ENCODE measurements at regions not wholly inside any gene's neighbourhood (a gene's known extent, or its start where the extent isn't known, plus 50 kb on each side); places are given as distances from the start of the nearest gene placed in this dataset.

- TF ChIP-seq SP1 (IDR thresholded peaks at IDR 0.05; ENCODE audit: low read depth) (no peak), POLR2AphosphoS5 (IDR thresholded peaks at IDR 0.05; ENCODE audit: low read depth, low read length) (no peak), EGR1 (IDR thresholded peaks at IDR 0.05; ENCODE audit: low read depth) (no peak), TCF7L2 (IDR thresholded peaks at IDR 0.05; ENCODE audit: borderline replicate concordance, extremely low read depth, insufficient read depth, insufficient read length) (no peak), MAX (IDR thresholded peaks at IDR 0.05) (no peak), ZFX (IDR thresholded peaks at IDR 0.05) (no peak), SIN3A (IDR thresholded peaks at IDR 0.05; ENCODE audit: low read depth) (no peak), ZNF274 (IDR thresholded peaks at IDR 0.05; ENCODE audit: low read depth, low read length) (no peak), ELF1 (IDR thresholded peaks at IDR 0.05; ENCODE audit: borderline replicate concordance, low read depth) (no peak), EZH2 (IDR thresholded peaks at IDR 0.05) (no peak), YY1 (IDR thresholded peaks at IDR 0.05; ENCODE audit: extremely low read depth, insufficient replicate concordance, low read depth, low read length) (no peak), JUND (IDR thresholded peaks at IDR 0.05) (no peak), POLR2A (IDR thresholded peaks at IDR 0.05; ENCODE audit: borderline replicate concordance, extremely low read depth, insufficient read depth, insufficient read length) (no peak), CBX3 (IDR thresholded peaks at IDR 0.05; ENCODE audit: low read depth) (no peak), SRF (IDR thresholded peaks at IDR 0.05; ENCODE audit: low read depth) (no peak)
- TF ChIP-seq, protein P1, sequence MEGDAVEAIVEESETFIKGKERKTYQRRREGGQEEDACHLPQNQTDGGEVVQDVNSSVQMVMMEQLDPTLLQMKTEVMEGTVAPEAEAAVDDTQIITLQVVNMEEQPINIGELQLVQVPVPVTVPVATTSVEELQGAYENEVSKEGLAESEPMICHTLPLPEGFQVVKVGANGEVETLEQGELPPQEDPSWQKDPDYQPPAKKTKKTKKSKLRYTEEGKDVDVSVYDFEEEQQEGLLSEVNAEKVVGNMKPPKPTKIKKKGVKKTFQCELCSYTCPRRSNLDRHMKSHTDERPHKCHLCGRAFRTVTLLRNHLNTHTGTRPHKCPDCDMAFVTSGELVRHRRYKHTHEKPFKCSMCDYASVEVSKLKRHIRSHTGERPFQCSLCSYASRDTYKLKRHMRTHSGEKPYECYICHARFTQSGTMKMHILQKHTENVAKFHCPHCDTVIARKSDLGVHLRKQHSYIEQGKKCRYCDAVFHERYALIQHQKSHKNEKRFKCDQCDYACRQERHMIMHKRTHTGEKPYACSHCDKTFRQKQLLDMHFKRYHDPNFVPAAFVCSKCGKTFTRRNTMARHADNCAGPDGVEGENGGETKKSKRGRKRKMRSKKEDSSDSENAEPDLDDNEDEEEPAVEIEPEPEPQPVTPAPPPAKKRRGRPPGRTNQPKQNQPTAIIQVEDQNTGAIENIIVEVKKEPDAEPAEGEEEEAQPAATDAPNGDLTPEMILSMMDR (IDR thresholded peaks at IDR 0.05 in 2 of 3, conservative IDR thresholded peaks at IDR 0.05 in 1 of 3; ENCODE audit: borderline replicate concordance in 1 of 3, insufficient read depth in 1 of 3, low read depth in 2 of 3, low read length in 2 of 3), result no peak
- Histone ChIP-seq H3K4me1 (ENCODE audit: control insufficient read depth in 1 of 2, insufficient read depth in 2 of 2, low read length in 2 of 2) (no peaks in the 10 kb centered on the region), H3K27ac (ENCODE audit: low read depth, low read length) (no peak overlapping the region), H4K20me1 (ENCODE audit: insufficient read depth) (no peaks in the 10 kb centered on the region), H3K9ac (ENCODE audit: low read length) (no peak overlapping the region), H3K27me3 (ENCODE audit: insufficient read depth, low read length) (no peaks in the 10 kb centered on the region), H3K79me2 (ENCODE audit: insufficient read depth, low read length) (no peaks in the 10 kb centered on the region), H3K4me2 (ENCODE audit: low read length) (no peak overlapping the region), H3K9me2 (ENCODE audit: insufficient read depth) (no peaks in the 10 kb centered on the region), H3K9me3 (ENCODE audit: control insufficient read depth in 1 of 2, insufficient read depth in 1 of 2, low read depth in 1 of 2, low read length in 2 of 2) (no peaks in the 10 kb centered on the region), H2AFZ (ENCODE audit: low read depth, low read length, poor library complexity, severe bottlenecking) (no peak overlapping the region), H3K4me3 (replicated peaks in 1 of 2; ENCODE audit: low read depth in 1 of 2, low read length in 2 of 2) (no peak overlapping the region), H3K36me3 (ENCODE audit: control insufficient read depth in 1 of 2, insufficient read depth in 2 of 2, low read length in 2 of 2) (no peaks in the 10 kb centered on the region)
- RAD21 ChIA-PET (ENCODE audit: low non-redundant PET in 1 of 2, low total read pairs in 2 of 2, uncharacterized antibody in 2 of 2, unreplicated experiment in 2 of 2), result no interaction called here
- intact Hi-C loops (cut with micrococcal nuclease), result no loop called here
- ATAC-seq (no peak), DNase-seq (ENCODE audit: low read depth, low spot score) (no peak)
- BruUV-seq (replicated peaks), result no TSS peak
- POLR2A ChIA-PET, result no interaction called here
- CTCF ChIA-PET, result no interaction called here
Observed at GRCh38 chr6:19599796-19600464, 237.2 kb upstream of the ID4 start.
